ENCODE measurements at regions not wholly inside any gene's neighbourhood (a gene's known extent, or its start where the extent isn't known, plus 50 kb on each side); places are given as distances from the start of the nearest gene placed in this dataset.

- in situ Hi-C loops (cut with HindIII; ENCODE audit: low pct_unique_long_range_greater_than_20kb, low sequenced_read_pairs) (no loop called here), intact Hi-C loops (cut with micrococcal nuclease; ENCODE audit: unreplicated experiment) (no loop called here)
- TF ChIP-seq CTCF (IDR thresholded peaks at IDR 0.05) (no peak), SIN3A (IDR thresholded peaks at IDR 0.05; ENCODE audit: borderline replicate concordance, insufficient read depth, low read depth, low read length) (no peak), POLR2AphosphoS5 (IDR thresholded peaks at IDR 0.05; ENCODE audit: low read depth, low read length) (no peak), TCF7L2 (IDR thresholded peaks at IDR 0.05; ENCODE audit: low read depth, low read length) (no peak), REST (IDR thresholded peaks at IDR 0.05; ENCODE audit: insufficient read depth in 1 of 2, low read depth in 2 of 2, low read length in 1 of 2) (no peak)
- Histone ChIP-seq H3K36me3 (ENCODE audit: control insufficient read depth, insufficient read depth, low read length) (no peaks in the 10 kb centered on the region), H3K27me3 (ENCODE audit: control insufficient read depth, insufficient read depth, low read length) (no peaks in the 10 kb centered on the region), H3K4me3 (ENCODE audit: low read depth in 2 of 2, low read length in 2 of 2) (no peak overlapping the region), H3K27ac (ENCODE audit: low read length) (no peak overlapping the region), H3K4me1 (ENCODE audit: control insufficient read depth, insufficient read depth, low read length) (peaks cover 13% of the 10 kb centered on the region), H3K9me3 (ENCODE audit: control insufficient read depth, insufficient read depth, low read depth, low read length) (no peaks in the 10 kb centered on the region)
- ATAC-seq = no peak
- no TSS peak for BruUV-seq (replicated peaks)
- CTCF ChIA-PET = no interaction called here
- DNase-seq (ENCODE audit: low read depth, low spot score) = no peak
- POLR2A ChIA-PET = no interaction called here
These were observed 126.1 kb upstream of the CPEB4 start for GRCh38 chr5:173762045-173762444.

DNA sequence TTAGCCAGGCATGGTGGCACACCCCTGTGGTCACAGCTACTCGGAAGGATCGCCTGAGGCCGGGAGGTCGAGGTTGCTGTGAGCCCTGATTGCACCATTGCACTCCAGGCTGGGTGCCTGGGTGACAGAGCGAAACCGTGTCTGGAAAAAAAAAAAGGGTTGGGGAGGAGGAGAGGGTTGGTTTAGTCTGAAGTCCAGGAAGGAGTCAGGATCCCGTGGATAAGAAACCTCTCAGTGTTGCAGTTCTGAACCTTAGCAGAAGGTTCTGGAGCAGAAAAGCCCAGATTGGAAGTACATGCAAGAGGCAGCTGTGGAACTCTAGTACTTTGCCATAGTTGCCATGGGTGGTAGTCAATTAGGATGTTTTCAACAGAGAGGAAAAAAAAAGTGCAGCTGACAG lies 125.2 kb upstream of the CPEB4 start:
- in situ Hi-C loops (cut with HindIII; ENCODE audit: low pct_unique_long_range_greater_than_20kb, low sequenced_read_pairs) = no loop called here
- ChIA-PET CTCF (no interaction called here), POLR2A (no interaction called here)
- no peak for ATAC-seq
- no peaks in the 10 kb centered on the region for H3K36me3 ChIP-seq (ENCODE audit: control insufficient read depth, insufficient read depth, low read length)
- intact Hi-C loops (cut with micrococcal nuclease; ENCODE audit: unreplicated experiment) = no loop called here
- TF ChIP-seq POLR2AphosphoS5 (IDR thresholded peaks at IDR 0.05; ENCODE audit: low read depth, low read length) = no peak
- no peak for TF ChIP-seq SIN3A (IDR thresholded peaks at IDR 0.05; ENCODE audit: borderline replicate concordance, insufficient read depth, low read depth, low read length)
- no peak for TF ChIP-seq REST (IDR thresholded peaks at IDR 0.05; ENCODE audit: insufficient read depth in 1 of 2, low read depth in 2 of 2, low read length in 1 of 2)
- TF ChIP-seq CTCF (IDR thresholded peaks at IDR 0.05) = no peak
- TF ChIP-seq TCF7L2 (IDR thresholded peaks at IDR 0.05; ENCODE audit: low read depth, low read length) = no peak
- no peak overlapping the region for H3K27ac ChIP-seq (ENCODE audit: low read length)
- H3K27me3 ChIP-seq (ENCODE audit: control insufficient read depth, insufficient read depth, low read length) = no peaks in the 10 kb centered on the region
- no TSS peak for BruUV-seq (replicated peaks)
- no peaks in the 10 kb centered on the region for H3K9me3 ChIP-seq (ENCODE audit: control insufficient read depth, insufficient read depth, low read depth, low read length)
- DNase-seq (ENCODE audit: low read depth, low spot score) = no peak
- H3K4me3 ChIP-seq (ENCODE audit: low read depth in 2 of 2, low read length in 2 of 2) = no peak overlapping the region
- H3K4me1 ChIP-seq (ENCODE audit: control insufficient read depth, insufficient read depth, low read length) = peaks cover 13% of the 10 kb centered on the region
